Renal pelvis (tissue), 1 donor: ENCODE measurements at regions not wholly inside any gene's neighbourhood (a gene's known extent, or its start where the extent isn't known, plus 50 kb on each side); places are given as distances from the start of the nearest gene placed in this dataset.
"Not testable (repeated sequence)": the region's sequence is repeated elsewhere in the genome, so short reads cannot be mapped to it uniquely, and the experiment has no call there.

ENCODE experiments used
- DNase-seq: peaks from one replicate; pipeline ENCODE4 v3.0.0-alpha.2; 2013

DNA sequence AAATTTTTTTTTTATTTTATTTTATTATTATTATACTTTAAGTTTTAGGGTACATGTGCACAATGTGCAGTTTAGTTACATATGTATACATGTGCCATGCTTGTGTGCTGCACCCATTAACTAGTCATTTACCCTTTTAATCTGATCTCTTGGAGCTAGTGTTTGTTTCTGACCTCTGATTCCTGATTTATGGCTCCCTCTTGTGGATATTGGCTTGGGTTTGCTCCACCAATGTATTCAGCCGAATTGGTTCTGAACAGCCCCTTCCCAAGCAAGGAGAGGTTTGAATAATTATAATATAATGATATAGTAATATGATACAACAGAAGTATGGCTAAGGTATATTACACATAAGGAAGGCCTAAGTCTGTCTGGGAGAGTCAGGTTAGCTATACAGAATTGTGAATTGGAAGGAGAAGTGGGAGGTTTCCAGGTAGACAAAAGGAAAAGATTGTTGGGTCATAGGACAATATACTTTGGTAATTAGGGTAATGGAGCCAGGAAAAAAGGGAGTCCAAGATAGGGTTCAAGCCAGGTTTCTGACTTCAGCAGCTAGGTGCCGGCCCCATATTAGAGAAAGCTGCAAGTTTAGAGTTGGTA, 53.1 kb upstream of the HMCN1 start:
- peak; percentile 33 for DNase-seq

DNA sequence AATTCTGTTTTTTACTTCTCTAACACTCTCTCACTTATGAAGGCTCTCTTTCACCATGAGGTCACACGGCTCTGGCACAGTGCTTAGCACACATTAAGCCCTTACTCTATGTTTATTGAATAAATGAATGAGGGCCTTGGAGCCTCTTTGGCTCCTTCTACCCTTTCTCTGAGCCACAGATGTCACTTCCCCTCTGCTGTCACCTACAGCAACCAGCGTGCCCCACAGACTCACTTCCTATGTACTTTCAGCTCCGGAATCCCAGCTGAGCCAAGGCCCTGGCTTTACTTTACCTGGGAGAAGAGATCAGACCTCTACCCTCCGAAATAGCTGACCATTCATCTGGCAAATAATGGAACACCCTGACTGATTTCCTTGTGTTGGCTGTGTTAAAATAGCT, 53.7 kb upstream of the HMCN1 start:
- no peak for DNase-seq

GRCh38 chr1:185679220-185679619, 55.0 kb upstream of the HMCN1 start:
- DNase-seq = no peak

DNA sequence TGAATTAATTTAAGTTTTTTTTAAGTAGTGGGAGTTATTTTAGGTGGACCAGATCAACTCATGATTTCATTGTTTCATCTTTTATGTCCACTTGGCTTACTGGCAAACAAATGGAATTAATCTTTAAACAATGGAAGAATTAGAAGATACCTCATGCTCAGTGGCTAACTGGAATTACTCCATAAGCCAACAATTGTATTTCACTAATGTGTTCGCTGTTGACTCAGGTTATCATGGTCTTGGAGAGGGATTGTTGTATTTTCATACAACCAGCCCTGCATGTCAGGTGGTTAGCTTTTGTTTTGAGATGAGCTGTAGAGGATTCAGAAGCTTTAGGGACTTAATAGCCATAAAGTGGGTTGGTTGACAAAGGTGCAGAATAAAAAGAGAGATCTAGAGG, 57.2 kb upstream of the HMCN1 start:
- DNase-seq = no peak

GRCh38 chr1:185674201-185674600, 60.0 kb upstream of the HMCN1 start:
- peak; percentile 21 for DNase-seq

DNA sequence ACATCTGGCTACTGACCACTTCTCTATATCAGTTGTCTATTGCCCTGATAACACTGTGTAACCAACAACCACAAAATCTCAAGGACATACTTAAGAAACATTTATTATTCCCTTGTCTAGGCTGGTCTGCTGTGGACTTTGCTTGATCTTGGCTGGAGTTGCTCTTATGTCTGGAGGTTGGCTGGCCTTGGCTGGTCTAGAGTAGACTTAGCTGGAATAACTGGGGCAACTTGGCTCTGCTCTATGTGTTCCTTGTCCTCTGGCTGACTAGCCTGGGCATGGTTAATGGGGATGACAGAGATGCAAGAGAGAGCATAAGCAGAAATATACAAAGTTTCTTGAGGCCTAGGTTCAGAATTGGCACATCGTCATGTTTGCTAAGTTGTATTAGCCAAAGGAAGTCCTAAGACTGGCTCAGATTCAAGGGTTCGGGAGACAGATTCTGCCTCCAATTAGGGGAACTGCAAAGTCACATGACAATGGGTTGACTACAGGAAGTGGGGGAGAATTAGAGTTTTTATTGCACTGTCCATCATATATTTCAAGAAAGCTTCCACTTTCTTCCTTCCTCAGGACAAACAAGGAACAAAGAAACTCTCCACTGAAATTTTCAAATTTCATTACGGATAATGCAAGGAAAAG, 61.4 kb upstream of the HMCN1 start:
- DNase-seq = no peak

DNA sequence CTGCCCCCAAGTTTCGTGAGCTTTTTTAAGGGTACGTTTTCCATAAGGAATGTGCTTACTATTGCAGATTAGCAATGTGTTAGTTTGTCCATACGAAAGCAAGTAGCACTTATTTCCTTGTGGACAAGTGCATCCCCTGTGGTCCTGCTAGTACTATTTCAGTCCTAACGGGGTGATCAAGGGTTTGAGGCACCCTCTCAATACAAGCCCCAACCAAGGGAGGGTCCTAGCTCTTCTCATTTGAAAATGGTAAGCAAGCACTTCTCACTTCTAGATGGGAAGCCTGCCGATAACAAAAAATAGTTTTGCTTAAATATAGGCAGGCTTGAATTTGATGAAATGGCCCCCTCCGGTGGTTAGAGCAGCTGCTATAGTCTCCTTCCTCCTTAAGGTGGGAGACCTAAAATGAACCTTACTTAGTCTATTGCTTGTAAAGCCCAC, 64.0 kb upstream of the HMCN1 start:
- DNase-seq = peak; percentile 40

DNA sequence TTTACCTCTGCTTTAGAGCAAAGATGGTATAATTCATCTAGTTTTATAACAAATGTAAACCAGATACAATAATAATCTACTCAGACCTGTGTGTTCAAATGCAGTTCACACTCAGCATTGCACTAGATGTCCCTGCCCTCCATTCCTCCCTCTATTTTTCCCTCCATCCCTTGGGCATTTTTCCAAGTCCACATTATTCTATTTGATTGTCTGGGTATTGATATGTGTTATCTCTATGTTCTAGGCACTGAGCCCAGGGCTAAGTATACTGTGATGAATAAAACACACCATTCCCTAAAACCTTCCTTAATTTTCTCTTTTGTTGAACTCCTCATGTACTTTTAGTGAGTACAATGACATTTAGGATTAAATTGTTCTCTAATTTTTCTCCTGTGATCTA, 66.2 kb upstream of the HMCN1 start:
- DNase-seq = no peak

DNA sequence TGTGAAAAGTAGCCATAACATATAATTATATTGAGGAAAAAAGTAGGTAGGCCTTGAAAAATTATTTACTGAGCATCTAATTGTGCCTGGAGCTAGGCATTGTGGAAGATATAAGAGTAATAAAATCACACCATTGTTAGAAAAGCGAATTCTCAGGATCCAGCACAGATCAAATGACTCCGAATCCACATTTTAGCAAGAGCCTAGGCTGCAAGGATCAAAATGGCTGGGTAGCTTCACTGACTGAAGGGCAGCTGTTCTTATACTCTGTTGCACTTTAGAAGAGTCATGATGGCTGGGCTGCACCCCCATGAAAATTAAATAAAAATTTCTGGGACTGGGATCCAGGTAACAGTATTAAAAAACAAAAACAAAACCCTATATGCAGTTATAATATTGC, 67.6 kb upstream of the HMCN1 start:
- no peak for DNase-seq

GRCh38 chr1:185663771-185664296, 70.4 kb upstream of the HMCN1 start:
- no peak for DNase-seq

DNA sequence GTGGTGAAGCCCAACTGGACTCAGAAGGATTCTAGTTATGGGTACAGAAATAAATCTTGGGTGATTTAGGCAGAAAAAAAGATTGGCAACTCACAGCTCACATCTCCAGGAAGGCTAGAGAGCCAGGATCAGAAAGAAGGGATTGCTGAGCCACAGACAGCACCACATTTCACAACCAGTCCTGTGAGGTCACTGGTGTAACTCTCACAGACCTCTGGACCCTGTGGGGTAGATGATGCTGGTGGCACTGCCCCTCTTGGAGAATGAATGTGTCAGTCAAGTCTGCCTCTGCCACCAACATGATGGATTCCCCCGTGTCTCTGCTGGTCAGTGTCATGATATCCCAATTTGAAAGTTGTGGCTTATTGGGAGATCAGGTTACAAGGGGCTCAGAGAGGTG, 70.9 kb upstream of the HMCN1 start:
- no peak for DNase-seq

DNA sequence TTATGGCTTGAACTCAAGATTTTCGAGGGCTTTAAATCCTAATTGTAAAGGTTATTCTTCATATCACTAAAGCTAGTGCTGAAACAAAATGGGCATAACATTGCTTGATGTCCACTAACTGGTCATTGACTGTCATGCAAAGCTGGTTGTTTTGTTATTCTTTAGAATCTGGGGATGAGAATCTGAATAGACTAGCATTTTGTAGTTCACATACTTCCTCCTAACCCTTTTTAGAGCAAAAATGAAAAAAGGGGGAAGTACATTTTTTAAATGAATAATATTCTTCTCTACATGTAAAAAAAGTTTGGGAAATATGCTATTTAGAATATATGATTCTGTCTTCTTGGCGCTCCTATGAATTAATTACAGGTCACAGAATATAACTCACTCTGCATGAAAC, 72.2 kb upstream of the HMCN1 start:
- no peak for DNase-seq

DNA sequence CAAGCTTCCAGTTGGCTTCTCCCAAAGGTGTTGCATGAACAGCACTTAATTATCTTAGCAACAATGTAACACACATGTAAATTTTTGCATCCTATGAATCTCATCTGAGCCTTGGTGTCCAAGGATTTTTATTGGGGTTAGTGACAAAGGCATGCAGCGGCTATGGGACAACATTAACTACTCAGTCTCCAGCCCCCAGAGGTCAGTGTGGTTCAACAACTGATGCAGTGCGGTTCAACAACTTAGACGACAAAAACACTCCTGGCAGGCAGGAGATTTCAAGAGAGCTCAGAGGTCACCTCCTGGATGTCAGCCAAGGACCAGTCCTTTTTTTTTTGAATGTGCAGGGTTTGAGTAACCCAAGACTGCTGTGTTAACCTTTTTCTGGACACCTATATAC, 77.5 kb upstream of the HMCN1 start:
- DNase-seq = no peak

DNA sequence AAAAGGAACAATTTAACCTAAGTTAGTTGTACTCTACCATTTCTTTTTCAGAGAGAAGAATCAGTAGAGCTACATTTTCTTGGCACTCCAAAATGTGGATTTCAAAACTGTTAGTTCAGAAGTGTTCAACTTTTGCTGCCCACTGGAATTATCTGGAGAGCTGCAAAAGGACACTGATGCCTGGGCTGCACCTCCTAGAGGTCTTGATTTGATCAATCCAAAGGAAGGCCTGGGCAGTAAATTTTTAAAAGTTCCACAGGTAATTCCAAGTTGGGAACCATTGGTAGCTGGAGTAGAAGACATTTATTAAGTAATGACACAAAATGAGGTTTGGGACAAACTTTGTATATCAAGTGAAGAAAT, 79.3 kb upstream of the HMCN1 start:
- no peak for DNase-seq

- no peak for DNase-seq
Measured at GRCh38 chr1:185654199-185654951, 79.8 kb upstream of the HMCN1 start.

GRCh38 chr1:185653615-185654014, 80.6 kb upstream of the HMCN1 start:
- DNase-seq = no peak

DNA sequence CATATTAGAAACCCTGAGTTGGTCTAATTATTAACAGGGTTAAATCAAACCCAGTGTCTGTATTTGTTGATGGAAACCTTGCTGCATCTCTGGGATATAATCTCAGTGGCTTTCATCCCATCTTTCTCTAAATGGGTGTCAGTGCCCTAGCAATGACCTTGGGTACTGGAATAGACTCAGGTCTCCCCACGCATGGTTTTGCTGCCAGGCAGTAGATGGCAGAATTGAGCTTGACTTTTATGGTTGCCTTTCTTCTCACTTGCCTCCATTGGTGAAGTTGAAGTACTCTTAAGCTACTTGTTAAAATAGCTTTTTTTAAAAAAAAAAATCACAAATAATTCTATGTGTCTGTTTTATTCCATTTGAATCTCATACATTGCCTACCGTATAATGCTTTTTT, 81.8 kb upstream of the HMCN1 start:
- DNase-seq = no peak

GRCh38 chr1:185650602-185651230, 83.5 kb upstream of the HMCN1 start:
- no peak for DNase-seq

DNA sequence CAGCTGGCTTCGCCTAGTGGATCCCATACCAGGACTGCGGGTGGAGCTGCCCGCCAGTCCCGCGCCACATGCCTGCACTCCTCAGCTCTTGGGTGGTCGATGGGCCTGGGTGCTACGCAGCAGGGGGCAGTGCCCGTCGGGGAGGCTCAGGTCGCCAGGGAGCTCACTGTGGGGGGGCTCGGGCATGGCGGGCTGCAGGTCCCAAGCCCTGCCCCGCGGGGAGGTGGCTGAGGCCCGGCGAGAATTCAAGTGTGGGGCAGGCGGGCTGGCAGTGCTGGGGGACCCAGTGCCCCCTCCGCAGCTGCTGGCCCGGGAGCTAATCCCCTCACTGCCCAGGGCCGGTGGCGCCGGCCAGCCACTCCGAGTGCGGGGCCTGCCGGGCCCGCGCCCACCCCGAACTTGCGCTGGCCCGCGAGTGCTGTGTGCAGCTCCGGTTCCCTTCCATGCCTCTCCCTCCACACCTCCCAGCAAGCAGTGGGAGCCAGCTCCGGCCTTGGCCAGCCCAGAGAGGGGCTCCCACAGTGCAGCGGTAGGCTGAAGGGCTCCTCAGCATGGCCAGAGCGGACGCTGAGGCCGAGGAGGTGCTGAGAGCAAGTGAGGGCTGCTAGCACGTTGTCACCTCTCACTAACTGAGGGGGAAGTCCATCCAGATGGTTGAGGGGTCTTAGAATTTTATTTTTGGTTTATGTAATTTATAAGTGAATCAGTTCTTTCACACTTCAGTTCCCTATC, 85.2 kb upstream of the HMCN1 start:
- no peak for DNase-seq

DNA sequence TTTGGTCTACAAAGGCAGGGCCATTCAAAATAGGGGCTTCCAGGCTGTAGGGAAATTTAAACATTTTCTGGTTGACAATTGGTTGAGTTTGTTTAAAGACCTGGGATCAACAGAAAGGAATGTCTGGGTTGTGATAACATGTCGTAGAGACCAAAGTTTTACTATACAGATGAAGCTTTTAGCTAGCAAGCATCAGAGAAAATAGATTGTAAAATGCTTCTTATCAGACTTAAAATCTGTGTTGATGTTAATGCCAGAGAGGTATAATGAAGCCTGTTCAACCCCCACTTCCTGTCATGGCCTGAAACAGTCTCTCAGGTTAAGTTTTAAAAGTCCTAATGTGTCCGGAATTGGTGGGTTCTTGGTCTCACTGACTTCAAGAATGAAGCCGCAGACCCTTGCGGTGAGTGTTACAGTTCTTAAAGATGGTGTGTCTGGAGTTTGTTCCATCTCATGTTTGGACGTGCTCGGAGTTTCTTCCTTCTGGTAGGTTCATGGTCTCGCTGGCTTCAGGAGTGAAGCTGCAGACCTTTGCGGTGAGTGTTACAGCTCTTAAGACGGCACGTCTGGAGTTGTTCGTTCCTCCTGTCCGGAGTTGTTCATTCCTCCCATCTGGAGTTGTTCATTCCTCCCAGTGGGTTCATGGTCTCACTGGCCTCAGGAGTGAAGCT, 86.5 kb upstream of the HMCN1 start:
- not testable (repeated sequence) for DNase-seq

DNA sequence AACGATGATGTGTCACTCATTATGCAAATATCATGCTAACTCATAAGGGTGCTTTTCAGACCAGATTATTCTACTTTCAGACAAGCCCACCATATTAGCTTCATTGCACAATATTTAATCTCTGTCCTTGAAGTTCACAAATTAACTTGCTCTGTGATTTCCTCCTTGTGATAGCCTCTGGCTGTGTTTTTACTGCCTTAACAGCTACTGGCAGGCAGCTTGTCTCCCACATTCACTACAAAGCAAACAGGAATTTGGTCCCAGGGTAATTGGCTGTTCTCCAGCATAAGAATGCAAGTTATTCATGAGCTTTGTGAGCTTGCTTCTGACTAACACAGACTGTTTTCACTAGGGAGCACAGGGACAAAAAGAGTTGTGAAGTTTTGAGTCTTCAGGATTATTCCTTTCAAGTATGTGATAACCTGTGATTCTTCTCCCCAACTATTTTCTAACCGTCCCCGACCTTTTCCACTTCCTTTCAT, 87.9 kb upstream of the HMCN1 start:
- DNase-seq = peak; percentile 96
